ENCODE measurements at regions not wholly inside any gene's neighbourhood (a gene's known extent, or its start where the extent isn't known, plus 50 kb on each side); places are given as distances from the start of the nearest gene placed in this dataset.

DNA sequence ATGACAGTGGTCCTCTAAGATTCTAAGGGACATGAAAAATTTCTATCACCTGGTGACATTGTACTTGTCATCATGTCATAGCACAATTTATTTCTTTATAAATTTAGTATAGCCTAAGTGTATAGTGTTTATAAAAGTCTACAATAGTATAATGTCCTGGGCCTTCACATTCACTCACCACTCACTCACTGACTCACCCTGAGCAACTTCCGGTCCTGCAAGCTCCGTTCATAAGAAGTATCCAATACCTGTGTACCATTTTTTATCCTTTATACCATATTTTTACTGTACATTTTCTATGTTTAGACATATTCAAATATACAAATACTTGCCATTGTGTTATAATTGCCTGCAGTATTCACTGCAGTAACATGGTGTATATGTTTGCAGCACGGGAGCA is 72.8 kb upstream of the DSEL start:
- Histone ChIP-seq H3K36me3 (no peaks in the 10 kb centered on the region), H3K27me3 (no peaks in the 10 kb centered on the region), H3K27ac (no peak overlapping the region), H3K9me3 (no peaks in the 10 kb centered on the region), H3K4me3 (no peak overlapping the region), H3K4me1 (no peaks in the 10 kb centered on the region)
- no peak for DNase-seq
- TF ChIP-seq CTCF (IDR thresholded peaks at IDR 0.05) = no peak
- ATAC-seq = no peak
- intact Hi-C loops (cut with DNase I) = no loop called here

DNA sequence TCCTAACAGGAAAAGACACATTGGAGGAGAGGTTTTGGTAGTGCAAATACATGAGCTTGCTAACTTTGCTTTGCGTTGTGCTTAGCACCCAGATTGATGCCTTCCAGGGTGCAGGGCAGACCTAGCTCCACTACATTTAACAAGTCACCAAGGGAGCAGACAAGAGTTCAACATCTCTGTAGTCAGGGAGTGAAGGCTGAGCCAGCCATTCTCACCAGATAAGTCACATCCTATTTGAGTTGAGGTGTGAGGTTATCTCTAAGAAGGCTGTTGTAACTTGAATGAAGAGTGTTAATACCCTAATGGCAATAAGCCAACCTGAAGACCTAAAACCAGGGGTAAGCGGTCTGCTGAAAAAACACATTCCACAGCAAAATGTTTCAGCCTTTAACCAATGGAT is 69.6 kb upstream of the DSEL start:
- ATAC-seq = no peak

DNA sequence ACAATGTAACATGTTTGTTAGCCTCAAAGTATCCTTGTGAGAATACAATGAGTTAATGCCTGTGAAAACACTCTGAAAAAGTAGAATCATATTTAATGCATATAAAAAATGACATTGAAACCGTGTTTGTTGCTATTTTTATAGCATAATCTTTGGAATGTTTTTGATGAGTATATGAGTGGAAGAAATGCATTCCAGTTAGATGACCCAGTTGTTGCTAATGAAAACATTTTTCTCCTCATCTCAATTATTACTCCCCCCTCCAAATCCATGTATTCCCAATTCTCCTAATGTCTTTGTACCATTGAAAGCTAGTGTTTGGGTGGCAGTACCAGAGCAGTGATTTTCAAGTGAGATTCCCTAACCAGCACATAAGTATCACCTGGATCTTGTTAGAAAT is 67.1 kb upstream of the DSEL start:
- no peak overlapping the region for H3K27ac ChIP-seq
- DNase-seq (no peak), ATAC-seq (no peak)
- TF ChIP-seq CTCF (IDR thresholded peaks at IDR 0.05) = no peak
- no peaks in the 10 kb centered on the region for H3K9me3 ChIP-seq
- no peaks in the 10 kb centered on the region for H3K27me3 ChIP-seq
- no peaks in the 10 kb centered on the region for H3K4me1 ChIP-seq
- intact Hi-C loops (cut with DNase I) = no loop called here
- H3K4me3 ChIP-seq = no peak overlapping the region
- H3K36me3 ChIP-seq = no peaks in the 10 kb centered on the region

More for the DNA sequence above, 69.6 kb upstream of the DSEL start:
- Histone ChIP-seq H3K27ac (no peak overlapping the region), H3K4me3 (no peak overlapping the region), H3K36me3 (no peaks in the 10 kb centered on the region), H3K4me1 (no peaks in the 10 kb centered on the region), H3K9me3 (no peaks in the 10 kb centered on the region), H3K27me3 (no peaks in the 10 kb centered on the region)
- TF ChIP-seq CTCF (IDR thresholded peaks at IDR 0.05) = no peak
- DNase-seq = no peak
- intact Hi-C loops (cut with DNase I) = no loop called here

DNA sequence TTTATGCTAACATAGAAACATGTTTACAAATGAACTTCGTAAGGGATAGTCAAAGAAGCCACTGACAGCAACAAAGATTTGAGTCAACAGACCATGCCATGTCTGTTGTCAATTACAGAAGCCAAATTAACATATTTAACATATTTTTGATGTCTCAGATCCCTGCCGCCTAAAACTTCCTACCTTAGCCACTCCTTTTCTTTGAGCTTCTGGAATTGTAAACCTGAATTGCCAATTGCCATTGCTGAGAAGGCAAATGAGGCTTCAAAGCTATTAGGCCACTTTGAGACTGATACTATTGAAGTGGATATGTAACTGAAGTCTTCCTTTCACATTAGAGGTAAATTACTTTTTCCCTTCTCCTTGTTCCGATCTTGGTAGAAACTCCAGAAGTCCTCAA is 66.0 kb upstream of the DSEL start:
- Histone ChIP-seq H3K27me3 (no peaks in the 10 kb centered on the region), H3K4me3 (no peak overlapping the region), H3K9me3 (no peaks in the 10 kb centered on the region), H3K36me3 (no peaks in the 10 kb centered on the region), H3K27ac (no peak overlapping the region), H3K4me1 (no peaks in the 10 kb centered on the region)
- no peak for DNase-seq
- no peak for ATAC-seq
- TF ChIP-seq CTCF (IDR thresholded peaks at IDR 0.05) = no peak
- intact Hi-C loops (cut with DNase I) = no loop called here

GRCh38 chr18:67581178-67581577 is 64.7 kb upstream of the DSEL start:
- H3K9me3 ChIP-seq = no peaks in the 10 kb centered on the region
- no peaks in the 10 kb centered on the region for H3K4me1 ChIP-seq
- no peaks in the 10 kb centered on the region for H3K27me3 ChIP-seq
- ATAC-seq (no peak), DNase-seq (no peak)
- H3K4me3 ChIP-seq = no peak overlapping the region
- no peak overlapping the region for H3K27ac ChIP-seq
- intact Hi-C loops (cut with DNase I) = no loop called here
- TF ChIP-seq CTCF (IDR thresholded peaks at IDR 0.05) = no peak
- H3K36me3 ChIP-seq = no peaks in the 10 kb centered on the region

All from left lung (tissue), 4 donors.